NCI-H1930 (cell line): ENCODE measurements at regions not wholly inside any gene's neighbourhood (a gene's known extent, or its start where the extent isn't known, plus 50 kb on each side); places are given as distances from the start of the nearest gene placed in this dataset.

ENCODE experiments used
- DNase-seq, 2 experiments: peaks; one replicate each; lab custom pipeline; 2025; lab: John Stamatoyannopoulos, UW

GRCh38 chr2:22238967-22239366 is 1115.2 kb downstream of the TDRD15 start:
- DNase-seq, result no peak

DNA sequence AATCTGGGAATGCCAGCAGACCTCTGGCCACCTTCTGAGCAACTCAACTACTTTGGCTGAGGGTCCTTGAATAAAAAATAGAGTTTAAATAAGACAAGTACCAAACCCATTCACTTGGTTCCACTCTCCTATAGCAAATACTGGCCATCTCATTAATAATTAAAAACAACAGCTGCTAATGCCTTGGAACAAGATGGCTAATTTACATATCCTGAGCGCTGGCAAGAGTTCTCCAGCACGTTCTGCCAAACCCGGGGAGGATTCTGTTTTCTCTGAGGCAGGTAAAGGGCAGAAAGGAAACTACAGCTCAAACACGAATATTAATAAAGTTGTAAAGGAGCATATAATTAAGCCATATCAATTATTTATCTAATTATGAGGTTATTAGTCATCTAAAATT is 1123.7 kb downstream of the TDRD15 start:
- DNase-seq, result no peak

DNA sequence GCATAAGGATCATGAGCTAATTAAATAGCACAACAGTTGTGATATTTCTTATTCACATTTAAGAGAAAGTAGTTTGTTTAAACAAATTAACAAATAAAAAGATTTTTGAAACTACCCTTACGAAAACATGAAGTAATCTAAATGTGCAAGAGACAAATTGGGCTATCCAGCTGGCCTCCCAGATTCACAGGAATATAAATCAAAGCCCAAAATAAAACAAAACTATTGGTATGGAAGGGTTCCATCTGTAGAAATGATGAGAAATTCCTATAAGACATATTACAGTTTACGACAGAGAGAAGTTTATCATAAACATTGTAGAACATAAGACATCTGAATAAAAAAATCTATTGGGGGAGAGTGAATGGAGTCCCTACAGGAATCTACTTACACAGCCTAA is 1125.1 kb downstream of the TDRD15 start:
- no peak for DNase-seq

- DNase-seq, result no peak
Observed at GRCh38 chr2:22253171-22253570, 1129.4 kb downstream of the TDRD15 start.

DNA sequence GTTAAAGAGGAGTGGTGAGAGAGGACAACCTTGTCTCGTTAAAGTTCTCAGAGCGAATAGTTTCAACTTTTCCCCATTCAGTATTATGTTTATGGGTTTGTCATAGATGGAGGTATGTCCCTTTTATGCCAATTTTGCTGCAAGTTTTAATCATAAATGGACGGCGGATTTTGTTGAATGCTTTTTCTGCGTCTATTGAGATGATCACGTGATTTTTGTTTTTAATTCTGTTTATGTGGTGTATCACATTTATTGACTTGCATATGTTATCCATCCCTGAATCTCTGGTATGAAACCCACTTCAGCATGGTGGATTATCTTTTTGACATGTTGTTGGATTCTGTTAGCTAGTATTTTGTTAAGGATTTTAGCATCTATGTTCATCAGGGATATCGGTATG is 1123.8 kb upstream of the KLHL29 start:
- DNase-seq, result no peak

DNA sequence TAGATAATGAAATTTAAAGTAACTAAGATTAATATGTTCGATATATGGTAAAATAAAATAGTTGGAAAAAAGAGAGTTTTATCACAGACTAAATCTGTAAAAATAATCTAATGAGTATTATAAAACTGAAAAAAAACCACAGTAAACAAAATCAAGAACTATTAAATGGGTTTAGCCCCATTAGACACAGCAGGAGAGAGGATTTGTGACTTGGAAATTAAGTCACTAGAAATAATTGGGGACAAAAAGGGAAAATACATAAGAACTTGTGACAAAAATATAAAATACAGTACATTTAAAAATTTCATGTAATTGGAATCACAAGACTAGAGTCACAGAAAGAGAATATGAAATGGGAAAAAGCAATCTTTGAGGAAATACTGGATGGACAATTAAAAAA is 1114.6 kb upstream of the KLHL29 start:
- no peak for DNase-seq

GRCh38 chr2:22273853-22274252 is 1111.1 kb upstream of the KLHL29 start:
- DNase-seq, result no peak

- no peak for DNase-seq
Observed at GRCh38 chr2:22274661-22275060, 1110.3 kb upstream of the KLHL29 start.

DNA sequence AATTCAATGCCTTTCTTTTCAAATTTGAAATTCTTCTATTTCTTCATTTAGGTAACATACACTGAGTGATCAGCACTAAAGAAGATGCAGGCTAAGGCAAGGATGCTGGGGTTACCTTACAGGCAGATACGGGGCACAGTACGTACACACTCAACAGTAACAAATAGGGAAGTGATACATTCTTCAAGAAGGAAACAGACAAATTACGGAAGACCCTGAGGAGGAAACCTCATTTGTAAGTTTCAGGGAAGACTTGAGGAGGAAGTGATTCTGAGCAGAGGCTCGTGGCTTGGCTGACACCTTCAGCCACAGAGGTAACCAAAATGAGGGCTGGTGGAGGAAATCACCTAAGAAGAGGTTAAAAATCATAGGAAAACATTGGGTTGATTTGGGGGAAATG is 1108.3 kb upstream of the KLHL29 start:
- no peak for DNase-seq

DNA sequence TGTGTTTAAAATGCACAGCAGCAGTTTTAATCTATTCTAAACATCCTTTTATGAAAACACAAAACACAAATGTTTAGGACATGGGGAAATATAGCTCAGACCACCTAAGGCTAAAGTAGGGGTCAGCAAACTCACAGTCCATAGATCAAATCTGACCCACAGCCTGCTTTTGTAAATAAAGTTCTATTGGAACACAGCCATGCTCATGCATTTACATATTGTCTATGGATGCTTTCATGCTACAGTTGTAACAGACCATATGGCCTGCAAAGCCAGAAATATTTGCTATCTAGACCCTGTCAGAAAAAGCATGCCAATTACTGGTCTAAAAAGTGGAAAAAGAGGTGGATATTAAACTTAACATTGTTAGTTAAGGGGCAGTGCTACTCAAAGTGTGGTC is 1105.4 kb upstream of the KLHL29 start:
- no peak for DNase-seq

DNA sequence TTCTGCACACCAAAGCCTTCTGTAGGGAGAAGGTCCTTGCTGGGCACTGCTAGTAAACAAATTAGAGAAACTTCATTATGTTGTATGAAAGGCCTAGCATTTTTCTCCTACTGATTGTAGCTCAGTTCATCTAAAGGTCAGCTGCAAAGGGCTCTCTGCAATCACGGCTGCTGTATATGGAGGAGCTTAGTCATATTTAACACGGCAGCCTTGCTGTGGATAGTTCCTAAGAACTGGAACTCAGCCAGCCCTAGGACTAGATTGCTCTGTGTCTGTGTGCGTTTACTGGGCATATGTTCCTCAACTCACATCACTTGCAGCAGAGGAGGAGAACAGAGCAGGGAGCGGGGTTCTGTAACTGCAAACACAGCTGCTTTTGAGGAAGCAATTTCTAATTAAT is 1103.9 kb upstream of the KLHL29 start:
- DNase-seq, result no peak

DNA sequence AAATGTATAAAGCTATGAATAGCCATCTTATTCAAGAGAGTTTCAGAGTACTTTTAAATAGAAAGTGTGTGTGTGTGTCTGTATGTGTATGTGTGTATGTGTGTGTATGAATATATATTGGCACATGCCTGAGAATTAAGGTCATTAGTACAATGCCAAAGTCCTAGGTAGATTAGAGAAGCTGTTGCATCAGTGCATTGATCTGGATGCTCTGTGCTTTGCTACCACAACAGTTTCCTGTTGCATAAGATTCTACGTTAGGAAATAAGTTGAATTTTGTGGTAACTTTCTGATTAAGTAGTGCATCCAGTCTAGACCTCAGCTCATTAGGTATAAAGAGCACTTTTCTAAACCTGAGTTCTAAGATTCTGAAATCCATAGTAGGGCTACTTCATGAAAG is 1102.8 kb upstream of the KLHL29 start:
- no peak for DNase-seq

DNA sequence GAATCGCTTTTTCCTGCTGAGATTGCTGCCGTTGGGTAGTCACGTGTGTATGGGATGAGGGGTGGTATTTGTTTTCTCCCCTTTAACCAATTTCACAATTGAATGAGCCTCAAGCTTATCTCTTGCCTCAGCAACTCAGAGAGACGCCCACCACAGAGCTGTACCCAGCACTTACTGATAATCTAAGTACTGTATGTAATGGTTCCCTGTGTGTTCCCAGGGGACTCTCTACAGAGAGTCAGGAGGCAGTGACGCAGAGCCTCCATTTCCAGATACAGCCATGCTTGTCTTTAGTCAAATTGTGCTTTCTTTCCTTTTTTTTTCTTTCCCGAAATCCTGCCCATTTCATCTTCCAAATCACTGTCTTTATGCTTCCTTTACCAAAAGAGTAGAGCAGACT is 1102.1 kb upstream of the KLHL29 start:
- DNase-seq, result no peak

DNA sequence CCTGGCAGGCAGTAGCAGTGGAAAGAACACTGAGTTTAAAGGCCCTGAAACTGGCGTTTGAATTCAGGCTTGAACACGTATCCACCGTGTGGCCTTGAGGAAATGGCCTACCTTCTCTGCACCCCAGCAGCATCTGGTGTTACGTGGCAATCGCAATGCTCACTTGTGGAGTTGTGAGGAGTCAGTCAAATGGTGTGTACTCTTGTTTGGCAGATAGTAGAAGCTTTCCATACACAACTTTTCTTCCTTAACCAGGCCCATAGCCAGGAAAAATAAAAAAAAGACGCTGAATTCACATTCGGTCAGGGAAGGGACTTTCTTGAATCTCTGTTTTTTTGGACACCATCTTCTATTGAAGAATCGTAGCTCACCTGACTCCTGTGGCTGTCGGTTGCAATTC is 1101.5 kb upstream of the KLHL29 start:
- no peak for DNase-seq

GRCh38 chr2:22290302-22290701 is 1094.7 kb upstream of the KLHL29 start:
- no peak for DNase-seq

- no peak for DNase-seq
Observed at GRCh38 chr2:22290909-22291473, 1094.0 kb upstream of the KLHL29 start.

- DNase-seq, result no peak
Observed at GRCh38 chr2:22301228-22301627, 1083.8 kb upstream of the KLHL29 start.

DNA sequence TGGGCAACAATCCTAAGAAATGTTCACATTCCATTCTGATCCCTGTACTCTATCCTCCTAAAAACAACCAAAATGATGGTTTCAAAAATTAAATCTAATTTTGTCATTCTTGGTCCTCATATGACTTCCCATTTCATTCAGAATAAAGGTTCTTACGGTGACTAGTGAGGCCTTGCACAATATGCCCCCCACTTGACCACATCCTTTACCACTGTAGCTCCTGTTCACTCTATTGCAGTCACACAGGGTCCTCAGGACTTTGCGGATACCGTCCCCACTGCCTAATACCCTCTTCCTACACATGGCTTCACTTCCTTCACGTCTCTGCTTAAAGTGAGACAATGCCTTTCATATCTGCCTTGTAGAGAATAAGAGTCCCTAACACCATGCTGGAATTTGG is 1058.7 kb upstream of the KLHL29 start:
- no peak for DNase-seq

DNA sequence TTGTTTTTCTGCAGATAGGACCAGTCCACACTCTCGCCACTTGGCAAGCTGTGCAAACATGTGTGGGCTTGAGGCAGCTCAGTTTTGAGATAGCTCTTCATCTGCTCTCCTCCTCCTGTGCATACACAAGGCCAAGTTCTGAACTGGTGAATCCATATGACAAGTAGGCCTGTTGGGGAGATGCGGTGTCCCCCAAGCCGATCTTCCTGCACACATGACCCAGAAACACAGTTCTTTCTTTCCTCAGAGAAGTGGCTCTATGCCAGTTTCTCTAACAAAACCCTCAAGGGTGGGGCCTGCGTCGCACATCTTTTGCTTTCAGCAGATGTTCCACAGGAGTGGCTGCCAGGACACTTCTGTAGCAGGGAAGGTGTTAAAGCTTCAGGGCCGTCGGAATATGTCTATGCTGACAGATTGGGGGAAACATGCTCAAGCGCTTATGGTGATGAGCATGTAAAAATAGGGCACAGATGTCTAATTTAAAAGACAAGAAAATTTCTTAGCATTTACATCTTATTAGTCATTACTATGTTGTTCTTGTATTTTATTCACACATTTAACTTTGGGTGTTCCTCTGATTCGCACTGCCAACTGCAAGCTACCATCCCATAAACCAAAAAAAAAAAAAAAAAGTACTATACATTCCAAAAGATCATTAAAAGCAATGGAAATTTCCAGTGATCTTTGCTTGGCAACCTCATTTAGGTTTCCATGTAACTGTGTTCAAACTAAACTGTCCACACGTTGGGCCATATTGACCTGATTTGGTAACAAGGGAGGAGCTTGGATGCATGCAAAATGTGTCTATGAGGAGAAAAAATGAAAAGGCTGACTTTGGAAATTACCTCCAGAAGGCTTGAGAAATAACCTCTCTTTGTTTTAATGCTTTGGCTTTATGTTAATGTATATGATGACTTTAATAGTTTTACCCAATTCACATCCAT is 1055.5 kb upstream of the KLHL29 start:
- DNase-seq, result peak in 1 of 2 experiments; percentile 5

DNA sequence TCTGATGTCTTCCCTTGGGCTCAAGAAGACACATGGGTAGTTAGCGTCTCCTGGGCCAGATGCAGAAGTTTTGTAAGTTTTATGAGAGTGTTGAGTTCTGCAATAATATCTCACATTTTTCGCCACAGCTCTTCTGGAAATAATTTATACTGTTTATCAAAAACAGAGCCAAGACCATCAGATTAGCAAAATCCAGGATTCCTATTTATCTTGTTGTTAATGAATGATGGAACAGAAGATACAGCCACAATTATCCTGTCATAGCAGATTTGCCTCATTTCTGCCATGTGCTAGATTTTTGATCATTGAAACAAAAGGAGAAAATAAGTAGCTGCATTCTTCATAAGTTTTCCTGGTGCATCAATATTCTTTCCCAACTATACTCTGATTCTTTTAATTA is 1048.6 kb upstream of the KLHL29 start:
- DNase-seq, result no peak

DNA sequence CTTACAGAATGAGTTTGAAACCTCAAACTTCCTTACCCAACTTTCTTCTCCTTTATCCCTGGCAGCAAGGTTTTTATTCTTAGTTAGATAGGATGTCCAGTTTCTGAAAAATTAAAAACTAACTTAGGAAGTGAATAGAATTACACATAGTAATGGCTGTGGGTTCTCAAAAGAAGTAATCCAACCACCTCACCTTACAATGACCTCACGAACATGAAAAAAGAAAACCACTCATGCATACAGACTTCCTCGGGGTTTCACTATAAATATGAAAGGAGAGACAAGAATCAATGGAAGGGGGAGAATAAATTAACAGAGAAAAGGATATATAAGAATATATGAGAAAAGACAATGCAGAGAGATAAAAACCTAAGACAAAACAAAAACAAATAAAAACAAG is 1044.3 kb upstream of the KLHL29 start:
- DNase-seq, result no peak

DNA sequence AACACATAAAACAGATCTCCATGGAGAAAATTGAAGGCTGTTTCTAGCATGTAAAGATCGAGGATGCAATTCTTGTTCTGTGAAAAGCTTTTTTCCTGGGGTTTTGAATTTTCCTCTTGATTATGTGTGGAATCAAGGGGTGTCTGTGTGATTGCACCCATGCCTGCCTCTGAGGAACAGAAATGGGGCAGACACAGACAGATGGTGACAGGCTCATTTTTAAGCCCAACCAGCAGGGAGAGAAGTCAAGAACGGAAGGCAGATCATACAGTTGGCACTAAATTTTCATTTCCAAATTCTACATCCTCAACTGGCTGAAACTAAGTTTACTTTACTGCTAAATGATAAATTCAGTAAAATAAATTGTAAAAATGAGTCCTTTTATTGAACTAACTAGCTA is 1037.7 kb upstream of the KLHL29 start:
- DNase-seq, result no peak

- no peak for DNase-seq
Observed at GRCh38 chr2:22350621-22351020, 1034.4 kb upstream of the KLHL29 start.
